ENCODE measurements at regions not wholly inside any gene's neighbourhood (a gene's known extent, or its start where the extent isn't known, plus 50 kb on each side); places are given as distances from the start of the nearest gene placed in this dataset.
A peak's percentile ranks its signal among the peaks of the same experiment; 100 is the strongest.

GRCh38 chr4:100284129-100284880 lies 94.0 kb upstream of the DDIT4L start:
- no peak for DNase-seq (ENCODE audit: low spot score)

GRCh38 chr4:100280807-100281206 lies 90.5 kb upstream of the DDIT4L start:
- DNase-seq (ENCODE audit: low spot score), result no peak

DNA sequence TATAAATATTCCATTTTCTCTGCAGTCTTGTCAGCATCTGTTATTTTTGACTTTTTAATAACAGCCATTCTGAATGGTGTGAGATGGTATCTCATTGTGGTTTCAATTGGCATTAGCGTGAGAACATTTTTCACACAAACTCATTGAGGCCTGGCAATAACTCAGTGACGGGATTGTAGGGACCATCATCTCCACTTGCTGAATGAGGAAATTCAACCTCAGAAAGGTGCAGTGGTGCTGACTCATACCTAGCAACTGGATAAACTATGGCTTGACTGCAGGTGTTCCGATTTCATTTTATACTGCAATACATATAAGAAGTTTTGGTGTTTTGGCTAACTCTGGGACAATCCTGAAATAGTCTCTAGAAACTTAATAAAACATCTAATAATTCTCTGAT lies 88.3 kb upstream of the DDIT4L start:
- no peak for DNase-seq (ENCODE audit: low spot score)

- no peak for DNase-seq (ENCODE audit: low spot score)
Measured at GRCh38 chr4:100269446-100269845, 79.2 kb upstream of the DDIT4L start.

- no peak for DNase-seq (ENCODE audit: low spot score)
Measured at GRCh38 chr4:100268789-100269188, 78.5 kb upstream of the DDIT4L start.

GRCh38 chr4:100261346-100261745 lies 71.1 kb upstream of the DDIT4L start:
- no peak for DNase-seq (ENCODE audit: low spot score)

GRCh38 chr4:100258675-100259074 lies 68.4 kb upstream of the DDIT4L start:
- no peak for DNase-seq (ENCODE audit: low spot score)

DNA sequence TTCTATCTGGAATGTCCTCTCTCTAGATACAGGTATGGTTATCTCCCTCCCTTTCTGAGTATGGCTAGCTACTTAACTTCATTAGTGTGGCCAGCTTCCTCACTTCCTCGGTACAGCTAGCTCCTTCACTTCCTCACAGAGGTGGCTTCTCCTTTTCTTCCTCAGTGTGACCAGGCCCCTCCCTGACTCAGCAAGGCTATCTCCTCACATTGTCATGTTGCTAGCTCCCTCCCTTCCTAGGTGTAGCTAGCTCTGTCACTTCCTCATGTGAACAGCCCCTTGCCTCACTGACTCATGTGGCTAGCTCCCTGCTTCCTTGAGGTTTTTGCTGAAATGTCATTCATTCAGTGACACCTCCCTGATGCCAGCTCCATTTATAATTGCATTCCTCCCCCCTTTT lies 67.3 kb upstream of the DDIT4L start:
- DNase-seq (ENCODE audit: low spot score), result peak; percentile 9

- no peak for DNase-seq (ENCODE audit: low spot score)
Measured at GRCh38 chr4:100254237-100254636, 64.0 kb upstream of the DDIT4L start.

DNA sequence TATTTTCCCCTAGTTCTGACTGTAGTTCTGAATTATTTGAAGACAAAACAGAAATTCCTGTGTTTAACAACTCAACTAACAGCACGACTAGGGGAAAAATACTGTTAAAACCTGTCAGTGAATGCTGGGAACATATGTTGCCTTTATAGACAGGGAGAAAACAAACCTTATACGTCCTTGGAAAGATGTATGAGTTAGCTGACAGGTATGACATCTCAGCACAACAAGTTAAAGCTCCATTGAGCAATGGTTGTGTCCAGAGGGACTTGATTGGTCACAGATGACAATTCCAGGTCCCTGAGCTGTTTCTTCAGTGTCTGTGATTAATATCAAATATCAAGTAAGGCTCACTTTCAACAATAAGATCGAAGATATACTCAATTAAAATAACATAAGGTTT lies 58.2 kb upstream of the DDIT4L start:
- DNase-seq (ENCODE audit: low spot score), result no peak

- DNase-seq (ENCODE audit: low spot score), result no peak
Measured at GRCh38 chr4:100246697-100247096, 56.4 kb upstream of the DDIT4L start.

GRCh38 chr4:100244347-100244746 lies 54.1 kb upstream of the DDIT4L start:
- DNase-seq (ENCODE audit: low spot score), result no peak
